ENCODE measurements at regions not wholly inside any gene's neighbourhood (a gene's known extent, or its start where the extent isn't known, plus 50 kb on each side); places are given as distances from the start of the nearest gene placed in this dataset.
"Not testable (repeated sequence)": the region's sequence is repeated elsewhere in the genome, so short reads cannot be mapped to it uniquely, and the experiment has no call there.

DNA sequence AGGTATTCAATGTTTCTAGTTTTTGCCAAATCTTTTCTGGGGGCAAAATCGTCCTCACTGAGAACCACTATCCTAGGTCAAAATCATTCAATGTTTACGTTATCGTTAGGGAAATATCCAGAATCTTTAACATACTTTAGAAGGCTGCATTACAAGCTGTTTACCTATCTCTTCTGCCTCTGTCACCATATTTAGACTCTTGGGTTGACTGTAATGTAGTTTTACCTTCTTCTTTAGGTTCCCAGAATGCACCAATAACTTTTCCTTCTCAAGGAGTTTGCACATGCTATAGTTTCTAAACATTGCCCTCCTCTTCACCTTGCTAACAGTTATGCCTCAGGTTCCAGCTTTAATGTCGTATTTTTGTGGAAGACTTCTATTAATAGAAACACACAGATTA lies 1185.5 kb upstream of the ADGRB3 start:
- no peak overlapping the region for H3K4me3 ChIP-seq (ENCODE audit: control insufficient read depth, low read depth, low read length)
- TF ChIP-seq, protein P1, sequence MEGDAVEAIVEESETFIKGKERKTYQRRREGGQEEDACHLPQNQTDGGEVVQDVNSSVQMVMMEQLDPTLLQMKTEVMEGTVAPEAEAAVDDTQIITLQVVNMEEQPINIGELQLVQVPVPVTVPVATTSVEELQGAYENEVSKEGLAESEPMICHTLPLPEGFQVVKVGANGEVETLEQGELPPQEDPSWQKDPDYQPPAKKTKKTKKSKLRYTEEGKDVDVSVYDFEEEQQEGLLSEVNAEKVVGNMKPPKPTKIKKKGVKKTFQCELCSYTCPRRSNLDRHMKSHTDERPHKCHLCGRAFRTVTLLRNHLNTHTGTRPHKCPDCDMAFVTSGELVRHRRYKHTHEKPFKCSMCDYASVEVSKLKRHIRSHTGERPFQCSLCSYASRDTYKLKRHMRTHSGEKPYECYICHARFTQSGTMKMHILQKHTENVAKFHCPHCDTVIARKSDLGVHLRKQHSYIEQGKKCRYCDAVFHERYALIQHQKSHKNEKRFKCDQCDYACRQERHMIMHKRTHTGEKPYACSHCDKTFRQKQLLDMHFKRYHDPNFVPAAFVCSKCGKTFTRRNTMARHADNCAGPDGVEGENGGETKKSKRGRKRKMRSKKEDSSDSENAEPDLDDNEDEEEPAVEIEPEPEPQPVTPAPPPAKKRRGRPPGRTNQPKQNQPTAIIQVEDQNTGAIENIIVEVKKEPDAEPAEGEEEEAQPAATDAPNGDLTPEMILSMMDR (IDR thresholded peaks at IDR 0.05; ENCODE audit: control insufficient read depth, insufficient read depth, low read depth, low read length, missing control alignments) = no peak
- no peak for DNase-seq (ENCODE audit: low read depth)

DNA sequence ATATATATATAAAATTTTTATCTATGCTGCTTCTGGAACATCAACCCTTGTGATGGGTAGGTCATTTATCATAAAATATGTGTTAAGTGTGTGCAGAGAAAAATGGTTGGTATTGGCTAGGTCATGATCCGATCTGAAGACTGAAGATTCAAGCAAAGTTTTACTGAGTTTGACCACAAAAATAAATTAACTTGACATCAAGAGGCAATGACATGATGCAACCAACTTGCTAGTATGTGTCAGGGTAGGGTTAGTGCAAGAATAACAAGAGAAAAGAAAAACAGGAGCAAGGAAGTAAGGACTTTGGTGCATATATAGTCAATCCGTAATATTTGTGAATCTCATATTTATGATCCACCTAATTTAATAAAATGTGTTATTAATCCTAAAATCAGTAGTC lies 1202.0 kb upstream of the ADGRB3 start:
- no peak overlapping the region for H3K4me3 ChIP-seq (ENCODE audit: control insufficient read depth, low read depth, low read length)
- TF ChIP-seq, protein P1 (IDR thresholded peaks at IDR 0.05; ENCODE audit: control insufficient read depth, insufficient read depth, low read depth, low read length, missing control alignments) = no peak
- no peak for DNase-seq (ENCODE audit: low read depth)

- TF ChIP-seq, protein P1 (IDR thresholded peaks at IDR 0.05; ENCODE audit: control insufficient read depth, insufficient read depth, low read depth, low read length, missing control alignments) = no peak
- DNase-seq (ENCODE audit: low read depth) = no peak
These were observed 1204.0 kb upstream of the ADGRB3 start for GRCh38 chr6:67431076-67431475.

DNA sequence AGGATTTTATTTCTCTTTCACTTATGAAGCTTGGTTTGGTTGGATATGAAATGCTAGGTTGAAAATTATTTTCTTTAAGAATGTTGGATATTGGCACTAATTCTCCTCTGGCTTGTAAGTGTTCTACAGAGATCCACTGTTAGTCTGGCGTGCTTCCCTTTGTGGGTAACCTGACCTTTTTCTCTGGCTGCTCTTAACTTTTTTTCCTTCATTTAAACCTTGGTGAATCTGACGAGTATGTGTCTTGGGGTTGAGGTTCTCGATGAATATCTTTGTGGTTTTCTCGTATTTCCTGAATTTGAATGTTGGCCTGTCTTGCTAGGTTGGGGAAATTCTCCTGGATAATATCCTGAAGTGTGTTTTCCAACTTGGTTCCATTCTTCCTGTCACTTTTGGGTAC lies 1208.4 kb upstream of the ADGRB3 start:
- not testable (repeated sequence) for H3K4me3 ChIP-seq (ENCODE audit: control insufficient read depth, low read depth, low read length); DNase-seq (ENCODE audit: low read depth)

More at GRCh38 chr6:67431076-67431475, 1204.0 kb upstream of the ADGRB3 start:
- H3K4me3 ChIP-seq (ENCODE audit: control insufficient read depth, low read depth, low read length) = no peak overlapping the region

GRCh38 chr6:67412035-67412434 lies 1223.0 kb upstream of the ADGRB3 start:
- H3K4me3 ChIP-seq (ENCODE audit: control insufficient read depth, low read depth, low read length) = no peak overlapping the region
- no peak for DNase-seq (ENCODE audit: low read depth)
- TF ChIP-seq, protein P1 (IDR thresholded peaks at IDR 0.05; ENCODE audit: control insufficient read depth, insufficient read depth, low read depth, low read length, missing control alignments) = no peak

DNA sequence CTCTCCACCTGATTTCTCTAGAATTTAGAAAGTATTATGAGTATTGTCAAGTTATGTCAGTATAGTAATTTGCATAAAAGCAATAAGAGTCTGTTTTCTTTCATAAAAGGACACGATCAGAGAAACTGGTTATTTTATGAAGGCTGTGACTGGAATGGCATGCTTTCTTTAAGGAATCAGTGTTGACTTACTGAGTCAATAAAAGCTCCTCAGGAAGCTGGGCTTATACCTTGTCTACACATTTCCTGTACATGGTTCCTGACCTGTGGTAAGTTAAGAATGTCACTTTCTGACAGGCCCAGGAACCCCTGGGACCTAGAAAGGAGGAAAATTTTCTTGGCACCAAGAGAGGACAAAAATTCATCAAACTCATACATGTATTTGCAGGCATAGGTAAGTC lies 1224.0 kb upstream of the ADGRB3 start:
- DNase-seq (ENCODE audit: low read depth) = no peak
- TF ChIP-seq, protein P1 (IDR thresholded peaks at IDR 0.05; ENCODE audit: control insufficient read depth, insufficient read depth, low read depth, low read length, missing control alignments) = no peak
- H3K4me3 ChIP-seq (ENCODE audit: control insufficient read depth, low read depth, low read length) = no peak overlapping the region

- DNase-seq (ENCODE audit: low read depth) = no peak
- no peak overlapping the region for H3K4me3 ChIP-seq (ENCODE audit: control insufficient read depth, low read depth, low read length)
- TF ChIP-seq, protein P1 (IDR thresholded peaks at IDR 0.05; ENCODE audit: control insufficient read depth, insufficient read depth, low read depth, low read length, missing control alignments) = no peak
These were observed 1240.8 kb upstream of the ADGRB3 start for GRCh38 chr6:67394254-67394653.

All from AG09309 (cell line).